HG03139 (cell line): ENCODE measurements at regions not wholly inside any gene's neighbourhood (a gene's known extent, or its start where the extent isn't known, plus 50 kb on each side); places are given as distances from the start of the nearest gene placed in this dataset.
A peak's percentile ranks its signal among the peaks of the same experiment; 100 is the strongest.
"Not testable (repeated sequence)": the region's sequence is repeated elsewhere in the genome, so short reads cannot be mapped to it uniquely, and the experiment has no call there.

Source experiments
- ATAC-seq: cut with Tn5 transposase; IDR thresholded peaks from one replicate; pipeline ENCODE4 v1.9.1; 2021; ENCODE audit not compliant: unreplicated experiment

- no peak for ATAC-seq
Measured at GRCh38 chr4:116688536-116688935, 396.8 kb downstream of the TRAM1L1 start.

- no peak for ATAC-seq
Measured at GRCh38 chr4:116668190-116668589, 417.2 kb downstream of the TRAM1L1 start.

- ATAC-seq, result no peak
Measured at GRCh38 chr4:116665716-116666115, 419.7 kb downstream of the TRAM1L1 start.

GRCh38 chr4:116664198-116664597, 421.2 kb downstream of the TRAM1L1 start:
- ATAC-seq, result no peak

GRCh38 chr4:116639070-116639577, 446.3 kb downstream of the TRAM1L1 start:
- ATAC-seq, result no peak

- ATAC-seq, result no peak
Measured at GRCh38 chr4:116638592-116638991, 446.8 kb downstream of the TRAM1L1 start.

GRCh38 chr4:116636917-116637316, 448.5 kb downstream of the TRAM1L1 start:
- ATAC-seq, result peak; percentile 98

GRCh38 chr4:116632269-116632668, 453.1 kb downstream of the TRAM1L1 start:
- no peak for ATAC-seq

- ATAC-seq, result no peak
Measured at GRCh38 chr4:116628598-116628997, 456.8 kb downstream of the TRAM1L1 start.

- no peak for ATAC-seq
Measured at GRCh38 chr4:116627545-116627944, 457.8 kb downstream of the TRAM1L1 start.

- not testable (repeated sequence) for ATAC-seq
Measured at GRCh38 chr4:116619508-116619907, 465.9 kb downstream of the TRAM1L1 start.

GRCh38 chr4:116618638-116619037, 466.7 kb downstream of the TRAM1L1 start:
- ATAC-seq, result no peak

- no peak for ATAC-seq
Measured at GRCh38 chr4:116603096-116603495, 482.3 kb downstream of the TRAM1L1 start.

GRCh38 chr4:116599859-116600258, 485.5 kb downstream of the TRAM1L1 start:
- ATAC-seq, result no peak

GRCh38 chr4:116598980-116599789, 486.2 kb downstream of the TRAM1L1 start:
- no peak for ATAC-seq

- no peak for ATAC-seq
Measured at GRCh38 chr4:116598155-116598979, 487.0 kb downstream of the TRAM1L1 start.

- no peak for ATAC-seq
Measured at GRCh38 chr4:116590648-116591047, 494.7 kb downstream of the TRAM1L1 start.

- ATAC-seq, result no peak
Measured at GRCh38 chr4:116588783-116589182, 496.6 kb downstream of the TRAM1L1 start.

- ATAC-seq, result no peak
Measured at GRCh38 chr4:116585246-116585645, 500.1 kb downstream of the TRAM1L1 start.

- ATAC-seq, result no peak
Measured at GRCh38 chr4:116577321-116577720, 508.1 kb downstream of the TRAM1L1 start.

- no peak for ATAC-seq
Measured at GRCh38 chr4:116573540-116573939, 511.8 kb downstream of the TRAM1L1 start.

GRCh38 chr4:116561768-116562167, 523.6 kb downstream of the TRAM1L1 start:
- ATAC-seq, result no peak
